ENCODE measurements at regions not wholly inside any gene's neighbourhood (a gene's known extent, or its start where the extent isn't known, plus 50 kb on each side); places are given as distances from the start of the nearest gene placed in this dataset.
A peak's percentile ranks its signal among the peaks of the same experiment; 100 is the strongest.

DNA sequence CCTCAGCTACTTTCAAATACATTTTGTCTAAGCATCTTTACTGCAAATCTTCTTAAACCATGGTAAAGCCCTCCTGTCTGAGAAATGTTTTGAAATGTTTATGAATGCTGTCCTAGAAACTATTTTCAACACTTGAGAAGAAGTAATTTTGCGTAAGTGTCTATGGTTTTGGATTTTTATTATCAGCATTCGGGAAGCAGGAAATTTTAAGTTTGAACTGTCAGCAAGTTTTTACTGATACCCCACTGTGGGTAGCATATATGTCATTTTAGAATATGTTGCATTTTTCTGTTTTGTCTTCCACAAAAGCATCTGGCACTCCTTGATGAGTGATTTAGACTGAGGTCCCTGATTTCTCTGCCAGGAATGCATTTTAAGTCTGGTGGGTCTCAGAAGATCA lies 302.4 kb upstream of the GIMD1 start (continued):
- TF ChIP-seq, protein P1, sequence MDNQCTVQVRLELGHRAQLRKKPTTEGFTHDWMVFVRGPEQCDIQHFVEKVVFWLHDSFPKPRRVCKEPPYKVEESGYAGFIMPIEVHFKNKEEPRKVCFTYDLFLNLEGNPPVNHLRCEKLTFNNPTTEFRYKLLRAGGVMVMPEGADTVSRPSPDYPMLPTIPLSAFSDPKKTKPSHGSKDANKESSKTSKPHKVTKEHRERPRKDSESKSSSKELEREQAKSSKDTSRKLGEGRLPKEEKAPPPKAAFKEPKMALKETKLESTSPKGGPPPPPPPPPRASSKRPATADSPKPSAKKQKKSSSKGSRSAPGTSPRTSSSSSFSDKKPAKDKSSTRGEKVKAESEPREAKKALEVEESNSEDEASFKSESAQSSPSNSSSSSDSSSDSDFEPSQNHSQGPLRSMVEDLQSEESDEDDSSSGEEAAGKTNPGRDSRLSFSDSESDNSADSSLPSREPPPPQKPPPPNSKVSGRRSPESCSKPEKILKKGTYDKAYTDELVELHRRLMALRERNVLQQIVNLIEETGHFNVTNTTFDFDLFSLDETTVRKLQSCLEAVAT (IDR thresholded peaks at IDR 0.05), result no peak
- no peak for TF ChIP-seq SPI1 (IDR thresholded peaks at IDR 0.05; ENCODE audit: borderline replicate concordance, low read depth, low read length)
- TF ChIP-seq TEAD4 (IDR thresholded peaks at IDR 0.05; ENCODE audit: low read length), result no peak
- no peak for TF ChIP-seq TEAD4 (CRISPR knock-in tag; IDR thresholded peaks at IDR 0.05; ENCODE audit: borderline replicate concordance)
- TF ChIP-seq NFRKB (IDR thresholded peaks at IDR 0.05; ENCODE audit: low read depth), result no peak
- TF ChIP-seq THAP12 (CRISPR knock-in tag; IDR thresholded peaks at IDR 0.05), result no peak
- TF ChIP-seq HCFC1 (IDR thresholded peaks at IDR 0.05; ENCODE audit: low read depth, low read length), result no peak

GRCh38 chr4:106659371-106659770 lies 290.8 kb upstream of the GIMD1 start:
- Histone ChIP-seq H3K27ac (ENCODE audit: extremely low read depth, low read depth, low read length) (no peak overlapping the region), H3K4me3 (no peak overlapping the region), H3K9ac (ENCODE audit: insufficient read depth in 1 of 2, low read depth in 2 of 2, low read length in 2 of 2) (no peak overlapping the region), H3K79me2 (ENCODE audit: control insufficient read depth, insufficient read depth, low read length) (no peaks in the 10 kb centered on the region), H3K9me1 (ENCODE audit: control insufficient read depth, insufficient read depth, low read length) (no peaks in the 10 kb centered on the region), H3K4me1 (replicated peaks in 1 of 2; ENCODE audit: control insufficient read depth in 2 of 2, insufficient read depth in 2 of 2, low read length in 2 of 2) (no peaks in the 10 kb centered on the region), H4K20me1 (replicated peaks; ENCODE audit: control insufficient read depth, insufficient read depth, low read length) (no peaks in the 10 kb centered on the region), H3K27me3 (ENCODE audit: control insufficient read depth in 2 of 2, insufficient read depth in 2 of 2, low read length in 2 of 2) (no peaks in the 10 kb centered on the region), H3K9me3 (replicated peaks; ENCODE audit: control insufficient read depth, insufficient read depth, low read depth, low read length) (peaks cover 1% of the 10 kb centered on the region; the same call in 1 of the 2 replicates), H2AFZ (ENCODE audit: low read depth, low read length) (no peak overlapping the region), H3K4me2 (ENCODE audit: insufficient read depth, low read length) (no peak overlapping the region), H3K36me3 (ENCODE audit: control insufficient read depth, insufficient read depth, low read length) (no peaks in the 10 kb centered on the region)
- ChIA-PET CTCF (ENCODE audit: low intra/inter-chr PET ratio) (no interaction called here), POLR2A (no interaction called here)
- FAIRE-seq (no peak), DNase-seq (ENCODE audit: extremely low read depth in 1 of 4, low spot score in 3 of 4) (no peak), ATAC-seq (no peak)
- TF ChIP-seq LARP7 (IDR thresholded peaks at IDR 0.05), result no peak
- TF ChIP-seq SNAPC5 (CRISPR knock-in tag; IDR thresholded peaks at IDR 0.05), result no peak
- TF ChIP-seq CEBPG (CRISPR knock-in tag; IDR thresholded peaks at IDR 0.05), result no peak
- TF ChIP-seq CEBPG (tag; conservative IDR thresholded peaks at IDR 0.05 in 1 of 2, IDR thresholded peaks at IDR 0.05 in 1 of 2), result peak; percentile 18 to 58; a peak in 2 of 4 replicates
- TF ChIP-seq MAFK (IDR thresholded peaks at IDR 0.05; ENCODE audit: low read length), result no peak
- TF ChIP-seq NCOA6 (IDR thresholded peaks at IDR 0.05), result no peak
- TF ChIP-seq CEBPB (tag; IDR thresholded peaks at IDR 0.05), result peak; percentile 68
- BruUV-seq (replicated peaks), result no TSS peak
- 0% methylated on average over 1 of the region's 1 CpG for WGBS (ENCODE audit: insufficient coverage, low coverage, missing lambda C conversion rate)
- in situ Hi-C loops (cut with MboI) (no loop called here), intact Hi-C loops (cut with micrococcal nuclease) (no loop called here)
